ENCODE measurements at regions not wholly inside any gene's neighbourhood (a gene's known extent, or its start where the extent isn't known, plus 50 kb on each side); places are given as distances from the start of the nearest gene placed in this dataset.

GRCh38 chr2:238591732-238592131 is 165.0 kb downstream of the ASB1 start:
- H3K27ac ChIP-seq (ENCODE audit: low read depth, low read length): no peak overlapping the region
- 40 to 86% (median 42%) methylated on average over 2 of the region's 2 CpGs for WGBS, 3 donors

GRCh38 chr2:238593236-238593635 is 166.5 kb downstream of the ASB1 start:
- no peak overlapping the region for H3K27ac ChIP-seq (ENCODE audit: low read depth, low read length)
- 80 to 88% (median 85%) methylated on average over 12 of the region's 12 CpGs for WGBS, 3 donors

GRCh38 chr2:238593678-238594077 is 167.0 kb downstream of the ASB1 start:
- H3K27ac ChIP-seq (ENCODE audit: low read depth, low read length): no peak overlapping the region
- 86 to 94% (median 90%) methylated on average over 9 of the region's 9 CpGs for WGBS, 3 donors

- no peak overlapping the region for H3K27ac ChIP-seq (ENCODE audit: low read depth, low read length)
- whole genome bisulfite sequencing, 3 donors: 76 to 91% (median 90%) methylated on average over 13 of the region's 13 CpGs
These were observed 168.3 kb downstream of the ASB1 start for GRCh38 chr2:238594796-238595749.

GRCh38 chr2:238595750-238596570 is 169.2 kb downstream of the ASB1 start:
- no peak overlapping the region for H3K27ac ChIP-seq (ENCODE audit: low read depth, low read length)
- 78 to 90% (median 89%) methylated on average over 20 of the region's 20 CpGs for WGBS, 3 donors

- WGBS, 3 donors: 46 to 51% (median 47%) methylated on average over 24 of the region's 24 CpGs
- no peak overlapping the region for H3K27ac ChIP-seq (ENCODE audit: low read depth, low read length)
These were observed 170.1 kb downstream of the ASB1 start for GRCh38 chr2:238596571-238597551.

- 78 to 82% (median 78%) methylated on average over 11 of the region's 11 CpGs for WGBS, 3 donors
- no peak overlapping the region for H3K27ac ChIP-seq (ENCODE audit: low read depth, low read length)
These were observed 171.2 kb downstream of the ASB1 start for GRCh38 chr2:238597638-238598528.

GRCh38 chr2:238598802-238599530 is 172.2 kb downstream of the ASB1 start:
- no peak overlapping the region for H3K27ac ChIP-seq (ENCODE audit: low read depth, low read length)
- WGBS, 3 donors: 79 to 84% (median 81%) methylated on average over 14 of the region's 14 CpGs

GRCh38 chr2:238599549-238600505 is 173.1 kb downstream of the ASB1 start:
- no peak overlapping the region for H3K27ac ChIP-seq (ENCODE audit: low read depth, low read length)
- WGBS, 3 donors: 89 to 97% (median 94%) methylated on average over 29 of the region's 29 CpGs

- 83 to 85% (median 84%) methylated on average over 29 of the region's 29 CpGs for WGBS, 3 donors
- H3K27ac ChIP-seq (ENCODE audit: low read depth, low read length): no peak overlapping the region
These were observed 174.0 kb downstream of the ASB1 start for GRCh38 chr2:238600506-238601432.

- 45 to 54% (median 53%) methylated on average over 11 of the region's 11 CpGs for WGBS, 3 donors
- H3K27ac ChIP-seq (ENCODE audit: low read depth, low read length): no peak overlapping the region
These were observed 174.9 kb downstream of the ASB1 start for GRCh38 chr2:238601433-238602222.

GRCh38 chr2:238602223-238602960 is 175.7 kb downstream of the ASB1 start:
- H3K27ac ChIP-seq (ENCODE audit: low read depth, low read length): no peak overlapping the region
- WGBS, 3 donors: 33 to 76% (median 52%) methylated on average over 6 of the region's 6 CpGs

GRCh38 chr2:238603596-238603995 is 176.9 kb downstream of the ASB1 start:
- H3K27ac ChIP-seq (ENCODE audit: low read depth, low read length): no peak overlapping the region
